ENCODE measurements at regions not wholly inside any gene's neighbourhood (a gene's known extent, or its start where the extent isn't known, plus 50 kb on each side); places are given as distances from the start of the nearest gene placed in this dataset.

DNA sequence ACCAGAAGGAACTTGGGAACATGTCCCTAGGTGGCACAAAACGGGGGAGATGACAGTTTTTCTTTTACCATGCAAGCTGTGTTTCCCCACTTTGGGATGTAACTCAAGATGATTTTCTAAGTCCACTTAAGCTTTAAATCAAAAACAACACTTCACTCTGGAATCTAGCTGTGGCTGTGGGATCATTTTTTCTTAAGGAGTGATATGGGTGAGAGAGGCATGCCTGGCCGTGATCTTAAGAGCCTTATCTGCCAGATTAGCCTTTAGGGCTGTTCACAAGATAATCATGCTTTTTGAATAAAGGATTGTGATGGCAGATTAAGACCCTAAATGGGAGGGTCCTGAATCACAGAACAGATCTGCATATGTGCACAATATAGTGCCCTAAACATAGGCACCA is 384.8 kb upstream of the SEMA6D start:
- H2BK15ac ChIP-seq (ENCODE audit: low read length), result no peak overlapping the region

More for the DNA sequence above, 384.8 kb upstream of the SEMA6D start:
- Histone ChIP-seq H3K4me2 (ENCODE audit: insufficient read depth in 1 of 2, low read depth in 2 of 2, low read length in 2 of 2) (no peak overlapping the region), H3K79me2 (ENCODE audit: control insufficient read depth in 1 of 2, insufficient read depth in 2 of 2, low read length in 2 of 2) (no peaks in the 10 kb centered on the region), H3K27me3 (replicated peaks in 1 of 4; ENCODE audit: control insufficient read depth in 3 of 4, extremely low read depth in 1 of 4, insufficient read depth in 3 of 4, low read length in 3 of 4) (no peaks in the 10 kb centered on the region), H3K18ac (ENCODE audit: extremely low read depth, low read length) (no peak overlapping the region), H3K4me1 (replicated peaks in 1 of 4; ENCODE audit: control insufficient read depth in 3 of 4, insufficient read depth in 4 of 4, low read length in 3 of 4) (peaks cover 0 to 3% (median 0%) of the 10 kb centered on the region in 4 experiments; a peak in 1 of 7 replicates), H4K20me1 (replicated peaks in 1 of 2; ENCODE audit: control insufficient read depth in 1 of 2, insufficient read depth in 2 of 2, low read length in 2 of 2) (no peaks in the 10 kb centered on the region), H3K4ac (replicated peaks; ENCODE audit: insufficient read length, low read depth, low read length) (no peak overlapping the region), H3K27ac (ENCODE audit: low read depth, low read length) (no peak overlapping the region), H4K5ac (ENCODE audit: insufficient read length, low read depth, low read length) (no peak overlapping the region), H2AK5ac (ENCODE audit: low read depth, low read length) (no peak overlapping the region), H2BK120ac (replicated peaks; ENCODE audit: low read depth, low read length) (no peak overlapping the region), H3K23ac (ENCODE audit: insufficient read length) (no peak overlapping the region), H2BK12ac (ENCODE audit: low read depth, low read length) (no peak overlapping the region; the same call in 1 of the 2 replicates), H3K23me2 (ENCODE audit: low read depth, low read length) (no peaks in the 10 kb centered on the region), H3K56ac (replicated peaks; ENCODE audit: insufficient read length, low read depth, low read length) (no peak overlapping the region), H3K36me3 (ENCODE audit: control insufficient read depth in 2 of 4, insufficient read depth in 4 of 4, low read length in 3 of 4) (no peaks in the 10 kb centered on the region; a peak in 1 of 8 replicates), H2AFZ (ENCODE audit: low read length) (peak overlapping the region; percentile 8; the same call in 1 of the 2 replicates), H3K4me3 (ENCODE audit: extremely low read depth in 1 of 4, insufficient read depth in 2 of 4, low read depth in 3 of 4, low read length in 4 of 4) (no peak overlapping the region), H2BK5ac (ENCODE audit: low read depth, low read length) (no peak overlapping the region), H4K91ac (replicated peaks; ENCODE audit: insufficient read length, low read length) (no peak overlapping the region), H3K9ac (replicated peaks in 1 of 4; ENCODE audit: extremely low read depth in 1 of 4, low read depth in 3 of 4, low read length in 3 of 4) (no peak overlapping the region; a peak in 1 of 7 replicates), H2BK20ac (ENCODE audit: low read length) (no peak overlapping the region), H4K8ac (ENCODE audit: extremely low read depth, insufficient read depth, low read length) (no peak overlapping the region), H3K9me3 (ENCODE audit: insufficient read depth in 2 of 2, low read depth in 1 of 2, low read length in 1 of 2) (no peaks in the 10 kb centered on the region), H3K79me1 (ENCODE audit: low read depth, low read length) (no peaks in the 10 kb centered on the region), H3K14ac (ENCODE audit: insufficient read length) (no peak overlapping the region)
- ChIA-PET CTCF (ENCODE audit: partially characterized antibody) (interaction anchor here (1.4 kb wide), 1 partner anchor 23 kb away, joined by 3 read pairs; no protein-coding TSS in a partner anchor), POLR2A (ENCODE audit: partially characterized antibody) (no interaction called here)
- FAIRE-seq (no peak), DNase-seq (ENCODE audit: low read depth in 1 of 2, low spot score in 2 of 2) (no peak)
- WGBS, 2 experiments (ENCODE audit: extremely low coverage in 1 of 2, insufficient coverage in 1 of 2, insufficient read length in 1 of 2, insufficient replicate concordance in 2 of 2, low coverage in 1 of 2, low lambda C conversion rate in 2 of 2, missing lambda C conversion rate in 1 of 2), result 80% methylated on average over 2 of the region's 2 CpGs; no CpG with 5 or more reads in 1 of the 2 experiments

All from H1 (cell line).